ENCODE measurements at regions not wholly inside any gene's neighbourhood (a gene's known extent, or its start where the extent isn't known, plus 50 kb on each side); places are given as distances from the start of the nearest gene placed in this dataset.

DNA sequence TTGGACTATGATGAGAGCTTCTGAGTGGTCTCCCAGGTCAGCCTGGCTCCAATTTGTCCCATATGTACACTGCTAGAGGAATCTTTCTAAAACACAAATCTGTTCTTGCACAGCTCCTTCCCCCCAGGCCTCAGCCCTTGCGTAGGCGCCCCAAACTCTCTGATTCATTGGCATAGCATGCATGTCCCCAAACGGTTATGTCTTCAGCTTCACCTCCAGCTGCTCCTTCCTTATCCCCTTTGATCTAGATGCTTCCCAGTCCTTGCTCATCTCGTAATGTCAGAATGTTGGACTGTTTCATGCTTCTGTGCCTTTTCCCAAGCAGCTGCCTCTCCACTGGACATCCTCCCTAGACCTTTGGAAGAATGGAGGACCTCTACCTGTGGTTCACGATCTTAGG lies 60.1 kb upstream of the BASP1 start:
- in situ Hi-C loops (cut with MboI; ENCODE audit: low sequenced_read_pairs, unreplicated experiment): no loop called here
- DNase-seq (ENCODE audit: low spot score): no peak
- TF ChIP-seq, protein P1, sequence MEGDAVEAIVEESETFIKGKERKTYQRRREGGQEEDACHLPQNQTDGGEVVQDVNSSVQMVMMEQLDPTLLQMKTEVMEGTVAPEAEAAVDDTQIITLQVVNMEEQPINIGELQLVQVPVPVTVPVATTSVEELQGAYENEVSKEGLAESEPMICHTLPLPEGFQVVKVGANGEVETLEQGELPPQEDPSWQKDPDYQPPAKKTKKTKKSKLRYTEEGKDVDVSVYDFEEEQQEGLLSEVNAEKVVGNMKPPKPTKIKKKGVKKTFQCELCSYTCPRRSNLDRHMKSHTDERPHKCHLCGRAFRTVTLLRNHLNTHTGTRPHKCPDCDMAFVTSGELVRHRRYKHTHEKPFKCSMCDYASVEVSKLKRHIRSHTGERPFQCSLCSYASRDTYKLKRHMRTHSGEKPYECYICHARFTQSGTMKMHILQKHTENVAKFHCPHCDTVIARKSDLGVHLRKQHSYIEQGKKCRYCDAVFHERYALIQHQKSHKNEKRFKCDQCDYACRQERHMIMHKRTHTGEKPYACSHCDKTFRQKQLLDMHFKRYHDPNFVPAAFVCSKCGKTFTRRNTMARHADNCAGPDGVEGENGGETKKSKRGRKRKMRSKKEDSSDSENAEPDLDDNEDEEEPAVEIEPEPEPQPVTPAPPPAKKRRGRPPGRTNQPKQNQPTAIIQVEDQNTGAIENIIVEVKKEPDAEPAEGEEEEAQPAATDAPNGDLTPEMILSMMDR (IDR thresholded peaks at IDR 0.05; ENCODE audit: borderline replicate concordance, control extremely low read depth, extremely low read depth, insufficient read depth, missing control alignments): no peak

DNA sequence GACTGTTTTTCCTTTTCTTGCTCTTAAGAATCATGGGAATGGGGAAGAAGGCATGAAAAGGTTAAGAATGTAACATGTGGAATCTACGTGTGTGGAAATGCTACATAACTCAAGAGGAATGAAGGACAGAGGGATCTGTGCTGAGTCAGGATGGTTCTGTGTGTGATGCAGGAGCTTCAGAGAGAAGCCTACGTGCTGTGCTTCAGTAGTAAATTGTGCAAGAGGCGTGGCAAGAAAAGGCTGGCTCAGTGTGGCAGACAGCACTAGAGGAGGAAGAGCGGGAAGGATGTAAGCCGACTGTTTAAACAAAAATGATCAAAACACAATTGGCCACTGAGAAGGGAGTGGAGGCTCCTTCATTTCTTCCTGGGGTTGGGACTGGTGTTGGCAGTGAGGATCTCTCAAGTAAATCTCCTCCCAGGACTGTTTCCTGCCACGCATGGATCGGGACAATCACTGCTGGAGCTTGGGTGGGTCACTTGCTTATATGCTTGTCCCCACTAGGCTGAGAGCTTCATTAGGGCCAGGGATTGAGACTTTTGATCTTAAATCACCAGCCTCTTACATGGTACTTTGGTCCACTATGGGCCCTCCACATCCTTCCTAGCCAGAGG lies 59.4 kb upstream of the BASP1 start:
- DNase-seq (ENCODE audit: low spot score): no peak
- in situ Hi-C loops (cut with MboI; ENCODE audit: low sequenced_read_pairs, unreplicated experiment): no loop called here
- TF ChIP-seq, protein P1 (IDR thresholded peaks at IDR 0.05; ENCODE audit: borderline replicate concordance, control extremely low read depth, extremely low read depth, insufficient read depth, missing control alignments): no peak

DNA sequence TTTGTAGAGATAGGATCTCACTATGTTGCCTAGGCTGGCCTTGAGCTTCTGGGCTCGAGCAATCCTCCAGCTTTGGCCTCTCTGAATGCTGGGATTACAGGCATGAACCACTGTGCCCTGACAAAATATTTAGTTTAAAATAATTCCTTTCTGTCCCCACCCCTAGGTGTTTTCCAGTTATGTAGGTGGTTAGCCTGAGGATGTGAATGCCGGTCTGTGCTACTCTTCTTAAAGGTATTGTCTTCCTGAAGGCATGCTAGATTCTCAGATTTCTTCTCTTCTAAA lies 56.7 kb upstream of the BASP1 start:
- DNase-seq (ENCODE audit: low spot score): no peak
- TF ChIP-seq, protein P1 (IDR thresholded peaks at IDR 0.05; ENCODE audit: borderline replicate concordance, control extremely low read depth, extremely low read depth, insufficient read depth, missing control alignments): no peak
- in situ Hi-C loops (cut with MboI; ENCODE audit: low sequenced_read_pairs, unreplicated experiment): no loop called here

DNA sequence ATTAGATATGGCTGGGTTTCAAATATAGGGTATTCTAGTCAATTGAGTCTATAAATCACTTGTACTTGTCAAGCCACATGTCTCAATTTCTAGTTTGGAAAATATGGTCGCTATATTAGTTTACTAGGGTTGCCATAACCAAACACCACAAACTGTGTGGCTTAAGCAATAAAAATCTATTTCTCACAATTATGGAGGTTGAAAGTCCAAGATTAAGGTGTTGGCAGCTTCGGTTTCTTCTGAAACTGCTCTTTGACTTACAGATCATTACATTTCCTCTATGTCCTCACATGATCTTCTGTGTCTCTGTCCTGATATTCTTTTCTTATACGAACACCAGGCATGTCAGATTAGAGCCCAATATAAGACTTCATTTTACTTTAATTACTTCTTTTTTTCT lies 55.8 kb upstream of the BASP1 start:
- TF ChIP-seq, protein P1 (IDR thresholded peaks at IDR 0.05; ENCODE audit: borderline replicate concordance, control extremely low read depth, extremely low read depth, insufficient read depth, missing control alignments): no peak
- no peak for DNase-seq (ENCODE audit: low spot score)
- in situ Hi-C loops (cut with MboI; ENCODE audit: low sequenced_read_pairs, unreplicated experiment): no loop called here

DNA sequence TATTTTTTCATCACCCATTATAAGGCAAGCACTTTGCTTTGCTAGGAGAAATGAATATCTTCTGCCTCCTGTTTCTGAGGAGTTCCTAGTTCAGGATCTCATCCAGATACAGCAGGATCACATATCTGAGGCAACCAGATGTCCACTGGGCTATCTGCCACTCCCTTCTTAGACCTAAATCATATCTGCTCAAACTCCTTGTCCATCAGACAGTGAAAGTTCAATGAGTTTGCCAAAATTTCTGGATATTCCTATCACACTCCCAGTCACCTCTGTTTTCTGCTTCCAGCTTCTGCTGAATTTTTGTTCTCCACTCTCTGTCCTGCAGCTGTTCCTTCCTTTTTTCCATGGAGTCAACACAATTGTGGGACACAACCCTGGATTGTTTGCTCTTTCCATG lies 54.2 kb upstream of the BASP1 start:
- TF ChIP-seq, protein P1 (IDR thresholded peaks at IDR 0.05; ENCODE audit: borderline replicate concordance, control extremely low read depth, extremely low read depth, insufficient read depth, missing control alignments): no peak
- in situ Hi-C loops (cut with MboI; ENCODE audit: low sequenced_read_pairs, unreplicated experiment): no loop called here
- no peak for DNase-seq (ENCODE audit: low spot score)

DNA sequence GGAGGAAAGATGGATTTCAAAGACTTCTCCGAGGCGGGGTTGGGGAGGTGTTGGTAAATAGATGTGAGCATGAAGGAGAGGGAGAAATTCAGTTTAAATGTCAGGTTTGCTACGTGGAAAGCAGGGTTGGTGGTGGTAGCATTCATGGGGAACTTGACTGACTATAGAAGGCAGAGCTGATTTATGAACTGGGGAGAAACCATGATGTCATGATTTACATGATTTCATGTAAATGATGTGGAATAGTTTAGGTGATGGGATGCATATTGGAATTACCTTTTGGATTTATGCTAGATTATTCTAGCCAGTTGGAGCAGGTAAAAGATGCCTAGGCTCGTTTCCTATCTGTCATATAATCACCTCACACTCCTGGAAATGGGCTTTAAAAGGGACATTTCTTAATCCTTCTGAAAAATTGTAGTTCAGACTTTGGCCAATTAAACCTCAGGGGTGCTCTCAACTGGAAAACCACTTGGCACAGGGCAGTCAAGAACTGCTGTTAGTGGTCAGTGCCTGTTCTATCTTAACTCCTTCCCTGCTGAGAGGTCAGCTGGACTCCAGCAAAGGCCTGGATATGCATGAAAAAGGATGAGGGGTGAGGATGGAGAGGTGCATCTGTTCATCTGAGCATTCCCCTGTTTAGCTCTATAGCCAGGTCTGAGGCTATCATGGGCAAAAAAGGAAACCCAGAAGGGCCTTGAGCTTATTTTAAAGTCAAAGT lies 50.1 kb upstream of the BASP1 start:
- DNase-seq (ENCODE audit: low spot score): no peak
- TF ChIP-seq, protein P1 (IDR thresholded peaks at IDR 0.05; ENCODE audit: borderline replicate concordance, control extremely low read depth, extremely low read depth, insufficient read depth, missing control alignments): no peak
- in situ Hi-C loops (cut with MboI; ENCODE audit: low sequenced_read_pairs, unreplicated experiment): no loop called here
